GM18858 (cell line): ENCODE measurements at regions not wholly inside any gene's neighbourhood (a gene's known extent, or its start where the extent isn't known, plus 50 kb on each side); places are given as distances from the start of the nearest gene placed in this dataset.

Experiments used
- ATAC-seq: cut with Tn5 transposase; IDR thresholded peaks from one replicate; pipeline ENCODE4 v1.9.1; 2021; ENCODE audit not compliant: unreplicated experiment

GRCh38 chr5:133696782-133697507, 84.6 kb upstream of the FSTL4 start:
- no peak for ATAC-seq

- ATAC-seq: no peak
Observed at GRCh38 chr5:133696006-133696584, 83.8 kb upstream of the FSTL4 start.

GRCh38 chr5:133694181-133694831, 82.0 kb upstream of the FSTL4 start:
- no peak for ATAC-seq

GRCh38 chr5:133691448-133691847, 79.1 kb upstream of the FSTL4 start:
- no peak for ATAC-seq

GRCh38 chr5:133690746-133691145, 78.4 kb upstream of the FSTL4 start:
- ATAC-seq: no peak

- ATAC-seq: no peak
Observed at GRCh38 chr5:133688391-133688790, 76.0 kb upstream of the FSTL4 start.

GRCh38 chr5:133687212-133688061, 75.1 kb upstream of the FSTL4 start:
- ATAC-seq: no peak

- no peak for ATAC-seq
Observed at GRCh38 chr5:133686566-133686965, 74.2 kb upstream of the FSTL4 start.

GRCh38 chr5:133685402-133686018, 73.2 kb upstream of the FSTL4 start:
- ATAC-seq: no peak

- ATAC-seq: no peak
Observed at GRCh38 chr5:133683646-133684596, 71.6 kb upstream of the FSTL4 start.

- ATAC-seq: no peak
Observed at GRCh38 chr5:133682451-133682850, 70.1 kb upstream of the FSTL4 start.

GRCh38 chr5:133681896-133682295, 69.6 kb upstream of the FSTL4 start:
- ATAC-seq: no peak

- no peak for ATAC-seq
Observed at GRCh38 chr5:133680830-133681565, 68.7 kb upstream of the FSTL4 start.

GRCh38 chr5:133679534-133679933, 67.2 kb upstream of the FSTL4 start:
- ATAC-seq: no peak

GRCh38 chr5:133675376-133676154, 63.2 kb upstream of the FSTL4 start:
- no peak for ATAC-seq

- no peak for ATAC-seq
Observed at GRCh38 chr5:133670336-133670735, 58.0 kb upstream of the FSTL4 start.

- no peak for ATAC-seq
Observed at GRCh38 chr5:133669472-133669871, 57.1 kb upstream of the FSTL4 start.

- ATAC-seq: no peak
Observed at GRCh38 chr5:133668458-133668857, 56.1 kb upstream of the FSTL4 start.
